ENCODE measurements at regions not wholly inside any gene's neighbourhood (a gene's known extent, or its start where the extent isn't known, plus 50 kb on each side); places are given as distances from the start of the nearest gene placed in this dataset.

DNA sequence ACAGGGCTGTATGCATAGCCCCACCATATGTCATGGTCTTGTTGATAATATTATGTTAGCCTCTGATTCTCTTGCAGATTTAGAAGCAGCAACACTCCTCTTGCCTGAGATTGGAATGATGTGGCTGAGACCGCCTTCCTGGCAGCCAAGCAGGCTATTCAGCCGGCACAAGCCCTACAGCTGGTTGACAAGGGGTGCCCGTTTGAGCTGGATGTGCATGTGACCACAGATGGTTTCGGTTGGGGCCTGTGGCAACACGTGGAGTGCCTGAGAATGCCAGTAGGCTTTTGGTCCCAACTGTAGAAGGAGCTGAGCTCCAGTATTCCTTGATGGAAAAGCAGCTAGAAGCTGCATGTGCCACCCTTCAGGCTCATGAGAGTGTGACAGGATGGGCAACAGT is 303.6 kb upstream of the POU3F2 start:
- DNase-seq (ENCODE audit: low read depth): no peak
- H3K4me3 ChIP-seq (ENCODE audit: low read depth, low read length): no peak overlapping the region

DNA sequence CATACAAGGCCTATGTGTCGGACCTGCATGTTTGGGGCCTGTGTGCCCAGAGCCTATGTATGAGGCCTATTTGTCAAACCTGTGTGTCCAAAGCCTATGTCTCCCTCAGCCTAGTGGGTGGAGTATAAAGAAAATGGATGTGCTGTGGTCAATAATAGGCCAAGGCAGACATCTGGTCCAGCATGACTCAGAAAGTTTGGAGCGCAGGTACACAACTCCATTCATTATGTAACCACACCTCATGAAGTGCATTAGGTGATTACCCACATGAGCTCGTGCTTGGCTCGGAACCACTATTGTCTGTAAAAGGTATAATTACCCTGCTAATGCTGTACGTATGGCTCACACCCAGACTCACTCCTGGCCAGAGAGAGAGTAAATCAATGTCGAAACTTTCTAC is 302.4 kb upstream of the POU3F2 start:
- H3K4me3 ChIP-seq (ENCODE audit: low read depth, low read length): no peak overlapping the region
- no peak for DNase-seq (ENCODE audit: low read depth)

DNA sequence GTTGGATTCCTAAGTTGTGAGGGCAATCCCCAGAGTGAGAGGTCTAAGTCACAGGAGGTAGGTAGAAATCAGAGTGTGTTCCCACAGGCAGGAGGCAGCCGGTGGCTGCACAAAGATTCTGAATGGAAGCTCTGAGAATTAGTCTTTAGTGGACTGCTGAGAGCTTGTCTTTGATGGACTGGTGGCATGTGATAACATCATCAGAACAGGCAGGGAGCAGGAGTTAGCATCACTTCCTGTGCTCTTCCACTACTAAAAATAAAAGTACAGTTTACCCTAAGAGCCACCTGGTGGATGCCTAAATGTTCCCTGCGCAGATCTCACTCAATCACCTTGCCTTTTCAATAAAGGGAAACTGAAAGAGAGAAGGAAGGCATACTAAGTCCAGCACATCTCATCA is 294.6 kb upstream of the POU3F2 start:
- DNase-seq (ENCODE audit: low read depth): no peak
- H3K4me3 ChIP-seq (ENCODE audit: low read depth, low read length): no peak overlapping the region

DNA sequence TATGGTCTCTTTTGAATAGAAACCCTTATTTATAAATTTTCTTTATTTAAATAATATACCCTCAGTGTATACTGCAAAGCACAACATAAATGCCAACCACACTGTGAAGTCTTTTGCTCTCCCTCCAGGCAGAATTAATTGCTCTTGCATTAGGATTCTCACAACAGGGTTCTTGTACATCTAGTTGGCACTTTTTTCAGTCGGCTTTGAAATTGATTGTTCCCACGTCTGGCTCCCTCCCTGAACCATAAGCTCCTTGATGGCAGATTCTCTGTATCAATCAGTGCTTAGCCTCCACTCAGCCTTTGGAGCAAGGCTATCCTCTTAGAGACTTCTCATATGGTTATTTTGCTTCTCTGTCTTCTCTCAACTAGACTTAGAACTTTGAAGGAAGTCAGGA is 288.0 kb upstream of the POU3F2 start:
- no peak for DNase-seq (ENCODE audit: low read depth)
- no peak overlapping the region for H3K4me3 ChIP-seq (ENCODE audit: low read depth, low read length)

DNA sequence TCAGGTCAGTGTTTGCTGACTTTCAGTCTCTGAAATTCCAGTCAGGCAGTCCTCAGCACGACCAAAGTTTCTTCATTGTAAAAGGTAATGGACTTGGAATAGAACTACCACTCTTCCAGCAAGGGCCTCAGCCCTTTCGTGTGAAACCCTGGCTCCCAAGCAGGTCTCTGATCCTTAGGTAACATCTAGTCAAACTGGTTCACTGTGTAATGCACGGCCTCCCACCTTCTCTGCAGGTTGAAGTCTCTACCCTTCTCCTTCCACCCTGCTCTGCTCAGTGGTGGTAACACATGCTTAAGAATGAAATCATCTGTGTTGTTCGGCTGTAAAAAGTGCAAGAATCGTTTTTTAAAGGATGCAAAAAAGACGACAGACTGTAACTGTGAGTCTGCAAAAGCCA is 287.2 kb upstream of the POU3F2 start:
- H3K4me3 ChIP-seq (ENCODE audit: low read depth, low read length): no peak overlapping the region
- DNase-seq (ENCODE audit: low read depth): no peak

DNA sequence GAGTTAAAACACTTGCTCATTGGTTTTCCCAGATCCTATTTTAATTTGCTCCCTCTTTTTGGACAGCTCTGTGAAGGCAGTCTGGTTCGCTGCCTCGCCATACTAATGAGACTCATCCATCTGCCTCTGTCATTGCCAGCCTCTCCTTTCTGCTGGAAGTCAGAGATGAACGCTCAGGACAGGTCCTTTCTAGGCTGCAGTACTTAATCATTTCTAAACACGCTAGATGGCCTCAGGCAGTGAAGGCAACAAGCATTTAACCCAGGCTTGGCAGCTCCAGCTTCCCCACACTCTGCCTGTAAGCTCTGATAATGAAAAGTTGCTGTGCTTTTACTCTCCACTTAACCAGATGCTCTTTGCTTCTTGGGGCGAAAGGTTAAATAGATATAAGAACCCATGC is 286.7 kb upstream of the POU3F2 start:
- no peak overlapping the region for H3K4me3 ChIP-seq (ENCODE audit: low read depth, low read length)
- no peak for DNase-seq (ENCODE audit: low read depth)

DNA sequence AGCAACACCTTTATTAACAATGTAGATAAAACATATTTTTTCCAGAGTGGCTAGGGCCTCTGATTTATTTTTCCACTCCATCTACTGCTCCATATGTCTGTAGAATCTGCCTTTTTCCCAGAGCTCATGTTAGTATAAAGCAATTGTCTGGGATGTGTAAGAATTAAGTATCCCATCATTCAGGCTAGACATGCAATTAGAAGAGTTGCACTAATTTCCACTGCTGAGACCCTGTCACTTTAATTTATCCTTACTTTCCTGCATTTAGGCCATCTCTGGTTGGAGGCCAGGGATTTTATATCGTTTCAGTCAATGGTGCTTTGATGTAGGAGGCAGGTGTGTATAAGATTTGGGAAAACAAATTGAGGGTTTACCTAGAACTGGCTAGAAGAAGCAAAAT is 286.1 kb upstream of the POU3F2 start:
- no peak for DNase-seq (ENCODE audit: low read depth)
- no peak overlapping the region for H3K4me3 ChIP-seq (ENCODE audit: low read depth, low read length)

DNA sequence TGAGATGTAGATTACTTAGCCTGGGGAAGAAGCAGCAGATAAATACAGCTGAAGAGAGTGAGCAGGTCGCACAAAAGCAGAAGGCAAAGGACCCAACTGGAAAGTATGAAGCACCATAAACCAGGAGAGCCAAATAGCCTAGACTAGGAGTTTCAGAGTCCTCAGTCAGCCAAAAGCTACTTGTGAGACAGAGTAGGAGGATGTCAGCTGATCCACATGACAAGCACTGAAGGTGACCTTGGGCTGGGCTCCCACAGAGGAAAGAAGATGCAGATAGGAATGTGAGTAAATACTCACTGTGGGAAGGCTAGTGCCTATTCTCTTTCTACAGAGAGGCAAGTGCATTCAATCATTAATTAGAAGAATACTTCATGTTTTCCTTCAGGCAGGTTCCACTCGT is 274.0 kb upstream of the POU3F2 start:
- DNase-seq (ENCODE audit: low read depth): no peak
- no peak overlapping the region for H3K4me3 ChIP-seq (ENCODE audit: low read depth, low read length)

- H3K4me3 ChIP-seq (ENCODE audit: low read depth, low read length): no peak overlapping the region
- no peak for DNase-seq (ENCODE audit: low read depth)
Observed at GRCh38 chr6:98560841-98561240, 273.5 kb upstream of the POU3F2 start.

DNA sequence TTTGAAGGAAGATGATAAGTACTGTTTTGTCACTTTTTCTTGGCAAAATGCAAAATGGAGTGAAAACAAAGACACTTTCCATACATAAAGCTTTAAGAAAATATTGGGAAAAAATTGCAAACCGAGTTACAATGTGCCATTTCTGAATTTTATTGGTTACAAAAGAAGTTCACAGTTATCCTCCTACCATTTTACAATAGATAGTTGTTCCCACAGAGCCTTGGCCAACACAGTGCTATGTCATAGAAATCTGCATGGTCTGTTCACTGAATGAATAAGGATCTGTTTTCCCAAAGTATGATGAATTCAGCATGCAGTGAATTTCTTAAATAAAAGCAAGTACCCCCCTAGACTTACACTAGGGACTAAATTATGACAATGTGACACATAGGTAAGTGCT is 268.2 kb upstream of the POU3F2 start:
- DNase-seq (ENCODE audit: low read depth): no peak
- no peak overlapping the region for H3K4me3 ChIP-seq (ENCODE audit: low read depth, low read length)

GRCh38 chr6:98572579-98572978 is 261.8 kb upstream of the POU3F2 start:
- H3K4me3 ChIP-seq (ENCODE audit: low read depth, low read length): no peak overlapping the region
- no peak for DNase-seq (ENCODE audit: low read depth)

DNA sequence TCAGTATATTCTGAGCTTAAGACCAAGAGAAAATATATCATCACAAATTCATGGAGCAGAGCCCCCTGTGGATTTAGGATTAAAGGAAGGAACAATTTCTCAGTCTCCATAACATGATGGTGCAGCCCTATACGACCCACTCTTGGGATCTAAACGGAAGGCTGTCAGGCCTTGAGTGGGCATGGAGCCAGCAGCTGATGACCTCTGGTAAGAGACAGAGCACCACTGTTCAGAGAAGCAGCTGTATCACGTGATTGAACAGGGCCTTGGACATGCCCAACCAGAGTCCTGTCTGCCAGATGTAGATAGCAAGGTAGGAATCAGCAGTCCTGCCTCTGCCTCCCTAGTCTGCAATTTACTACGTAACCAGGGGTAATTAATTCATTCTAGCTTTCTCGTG is 259.4 kb upstream of the POU3F2 start:
- no peak overlapping the region for H3K4me3 ChIP-seq (ENCODE audit: low read depth, low read length)
- DNase-seq (ENCODE audit: low read depth): no peak

DNA sequence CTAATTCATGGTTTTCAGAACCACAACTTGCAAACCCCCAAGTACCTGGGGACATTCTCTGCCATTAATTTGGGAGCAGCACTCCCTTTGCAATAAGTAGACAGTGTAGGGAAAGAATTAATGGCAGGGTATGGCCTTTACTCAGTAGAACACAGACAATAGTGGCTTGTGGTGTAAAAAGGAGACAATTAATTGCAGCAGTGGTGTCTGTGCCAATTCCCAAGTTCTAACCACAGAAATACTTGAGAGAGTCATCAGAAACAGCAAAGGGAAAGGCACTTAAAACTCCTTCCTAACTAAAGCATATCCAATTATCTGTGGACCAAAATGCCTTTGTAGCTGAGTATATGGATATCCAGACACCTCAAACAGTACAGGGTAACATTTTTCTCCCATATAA is 257.6 kb upstream of the POU3F2 start:
- no peak overlapping the region for H3K4me3 ChIP-seq (ENCODE audit: low read depth, low read length)
- no peak for DNase-seq (ENCODE audit: low read depth)

DNA sequence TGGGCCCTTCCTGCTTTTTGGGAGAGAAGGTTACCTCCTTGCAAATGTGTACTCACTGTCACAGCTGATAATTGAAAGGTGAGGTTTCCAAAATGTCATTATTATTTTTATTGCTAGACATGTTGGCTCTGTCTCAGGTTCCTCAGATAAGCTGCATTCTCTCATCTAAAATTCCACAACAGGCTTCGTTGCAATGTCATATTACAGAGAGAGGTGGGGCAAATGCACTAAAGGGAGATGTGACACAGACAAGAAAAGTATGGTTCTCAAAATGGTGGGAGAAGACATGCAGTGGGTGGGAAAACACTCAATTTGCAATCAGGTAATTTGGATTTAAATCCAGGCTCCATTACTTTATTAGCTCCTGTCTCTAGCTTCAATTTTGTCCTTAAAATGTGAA is 256.4 kb upstream of the POU3F2 start:
- H3K4me3 ChIP-seq (ENCODE audit: low read depth, low read length): no peak overlapping the region
- DNase-seq (ENCODE audit: low read depth): no peak

GRCh38 chr6:98579079-98579478 is 255.3 kb upstream of the POU3F2 start:
- DNase-seq (ENCODE audit: low read depth): no peak
- H3K4me3 ChIP-seq (ENCODE audit: low read depth, low read length): no peak overlapping the region

DNA sequence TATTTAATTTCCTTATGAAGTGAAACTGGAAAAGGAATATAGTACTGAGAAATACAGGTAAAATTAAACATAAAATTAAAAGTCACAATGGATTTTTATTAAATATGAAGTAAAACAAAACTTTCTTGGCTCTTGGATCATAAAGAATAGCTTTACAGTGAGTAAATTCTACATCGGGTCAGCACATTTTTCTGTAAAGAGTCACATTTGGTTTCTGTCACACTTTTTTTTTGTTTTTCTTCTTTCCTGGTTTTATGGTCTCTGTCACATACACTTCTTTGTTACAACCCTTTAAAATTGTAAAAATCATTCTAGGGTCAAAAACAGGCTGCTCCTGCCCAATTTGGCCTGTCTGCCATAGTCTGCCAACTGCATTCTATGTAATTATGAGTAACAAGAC is 254.4 kb upstream of the POU3F2 start:
- H3K4me3 ChIP-seq (ENCODE audit: low read depth, low read length): no peak overlapping the region
- no peak for DNase-seq (ENCODE audit: low read depth)

DNA sequence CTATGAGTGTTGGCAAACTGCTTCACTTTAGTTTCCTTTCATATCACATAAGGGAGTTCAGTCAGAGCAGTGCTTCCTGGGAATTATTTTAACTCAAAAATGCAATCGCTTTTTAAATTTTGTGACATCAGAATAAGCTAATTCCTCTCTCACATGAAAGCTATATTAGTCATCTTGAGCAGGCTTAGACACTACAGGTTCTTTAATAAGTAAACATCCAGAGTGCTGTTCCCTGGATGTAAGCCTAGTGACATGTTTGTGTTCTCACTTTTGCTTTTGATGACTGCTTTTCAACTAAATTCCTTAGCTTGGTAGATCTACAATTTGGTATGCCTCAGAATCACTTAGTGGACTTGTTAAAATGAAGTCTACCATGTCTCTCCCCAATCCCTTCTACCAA is 252.7 kb upstream of the POU3F2 start:
- no peak for DNase-seq (ENCODE audit: low read depth)
- H3K4me3 ChIP-seq (ENCODE audit: low read depth, low read length): no peak overlapping the region

- DNase-seq (ENCODE audit: low read depth): no peak
- H3K4me3 ChIP-seq (ENCODE audit: low read depth, low read length): no peak overlapping the region
Observed at GRCh38 chr6:98583506-98583905, 250.9 kb upstream of the POU3F2 start.

DNA sequence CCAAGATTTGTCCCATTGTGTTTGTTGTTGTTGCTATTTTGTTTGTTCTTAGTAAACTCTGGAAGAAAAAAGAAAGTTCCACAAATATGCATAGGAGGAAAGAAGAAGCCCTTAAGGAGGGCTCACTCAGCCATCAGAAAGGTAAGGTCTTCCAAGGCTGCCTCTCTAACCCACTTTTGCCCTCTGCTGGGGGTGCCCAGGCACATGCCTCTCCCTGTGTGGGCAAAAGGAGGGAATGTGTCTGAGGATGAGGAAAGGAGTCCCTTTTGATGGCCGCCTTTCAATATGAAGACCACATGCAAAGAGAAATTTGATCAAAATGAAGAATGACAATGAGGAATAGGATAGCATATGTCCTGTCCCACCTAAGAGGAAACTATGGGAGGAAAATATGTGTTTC is 248.2 kb upstream of the POU3F2 start:
- H3K4me3 ChIP-seq (ENCODE audit: low read depth, low read length): no peak overlapping the region
- no peak for DNase-seq (ENCODE audit: low read depth)

DNA sequence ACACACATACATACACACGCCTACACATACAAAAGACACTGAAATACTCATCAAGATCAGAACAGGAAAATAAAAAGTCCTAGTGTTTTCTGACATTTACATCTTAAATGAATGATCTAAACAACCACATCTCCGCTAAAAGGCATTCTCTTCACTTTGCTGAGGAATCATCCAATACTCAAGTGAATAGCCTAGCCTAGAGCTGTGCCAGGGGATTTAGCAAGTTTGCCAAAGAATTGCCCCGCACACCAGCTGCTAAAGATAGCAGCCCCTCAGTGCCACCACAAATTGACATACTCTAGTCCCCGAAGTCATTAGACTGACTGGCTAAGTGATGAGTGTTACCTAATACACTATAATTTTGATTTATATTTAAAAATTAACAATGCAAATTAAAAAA is 246.8 kb upstream of the POU3F2 start:
- DNase-seq (ENCODE audit: low read depth): no peak
- no peak overlapping the region for H3K4me3 ChIP-seq (ENCODE audit: low read depth, low read length)

- DNase-seq (ENCODE audit: low read depth): no peak
- H3K4me3 ChIP-seq (ENCODE audit: low read depth, low read length): no peak overlapping the region
Observed at GRCh38 chr6:98589536-98589935, 244.8 kb upstream of the POU3F2 start.

DNA sequence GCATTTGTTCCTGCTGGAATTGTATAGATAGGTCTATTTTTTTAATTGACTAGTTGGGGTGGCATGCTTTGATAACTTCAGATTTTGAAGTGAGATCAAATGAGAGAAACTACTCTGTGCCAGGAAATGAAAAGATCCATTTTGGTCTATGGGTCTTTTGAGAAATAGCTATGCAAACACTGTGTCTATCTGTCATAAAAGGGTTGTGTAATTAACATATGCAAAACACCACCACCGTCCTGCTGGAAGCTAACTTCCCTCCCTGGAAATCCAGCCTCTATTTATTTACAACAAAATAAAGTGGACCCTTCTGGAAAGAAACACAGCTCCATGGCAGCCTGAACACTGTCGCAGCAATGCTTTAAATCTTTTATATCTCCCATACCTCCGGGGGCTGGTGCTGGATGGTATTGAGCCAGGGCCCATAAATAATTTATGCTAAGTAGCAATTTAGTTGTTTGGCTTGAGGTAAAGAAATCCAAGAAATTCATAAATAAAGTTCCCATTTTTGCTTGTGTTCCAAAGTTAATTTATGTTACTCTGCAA is 244.2 kb upstream of the POU3F2 start:
- H3K4me3 ChIP-seq (ENCODE audit: low read depth, low read length): no peak overlapping the region
- no peak for DNase-seq (ENCODE audit: low read depth)
